ENCODE measurements at regions not wholly inside any gene's neighbourhood (a gene's known extent, or its start where the extent isn't known, plus 50 kb on each side); places are given as distances from the start of the nearest gene placed in this dataset.
A peak's percentile ranks its signal among the peaks of the same experiment; 100 is the strongest.

- no peak for DNase-seq
- ATAC-seq, result no peak
Measured at GRCh38 chr2:125070726-125071505, 1045.8 kb downstream of the CNTNAP5 start.

GRCh38 chr2:125073440-125073839 lies 1048.4 kb downstream of the CNTNAP5 start:
- DNase-seq (no peak), ATAC-seq (no peak)
- Histone ChIP-seq H3K4me3 (no peak overlapping the region), H3K9me3 (peaks cover 0 to 2% (median 0%) of the 10 kb centered on the region in 4 donors), H3K4me1 (no peaks in the 10 kb centered on the region), H3K27me3 (no peaks in the 10 kb centered on the region), H3K27ac (no peak overlapping the region), H3K36me3 (no peaks in the 10 kb centered on the region)
- intact Hi-C loops (cut with DNase I), result no loop called here
- no peak for TF ChIP-seq CTCF (IDR thresholded peaks at IDR 0.05)
- no peak for TF ChIP-seq POLR2A (IDR thresholded peaks at IDR 0.05)
- WGBS (ENCODE audit: insufficient coverage, low coverage, low lambda C conversion rate, missing lambda C conversion rate), result 88% methylated on average over 3 of the region's 3 CpGs

More at GRCh38 chr2:125070726-125071505, 1045.8 kb downstream of the CNTNAP5 start:
- H3K4me3 ChIP-seq, result no peak overlapping the region
- no peaks in the 10 kb centered on the region for H3K27me3 ChIP-seq
- intact Hi-C loops (cut with DNase I), result no loop called here
- no peaks in the 10 kb centered on the region for H3K36me3 ChIP-seq
- H3K4me1 ChIP-seq, result no peaks in the 10 kb centered on the region
- H3K27ac ChIP-seq, result no peak overlapping the region
- H3K9me3 ChIP-seq, result peaks cover 0 to 3% (median 1%) of the 10 kb centered on the region in 4 donors
- TF ChIP-seq POLR2A (IDR thresholded peaks at IDR 0.05), result no peak
- no peak for TF ChIP-seq CTCF (IDR thresholded peaks at IDR 0.05)
- 74% methylated on average over 3 of the region's 4 CpGs for WGBS (ENCODE audit: insufficient coverage, low coverage, low lambda C conversion rate, missing lambda C conversion rate)

- no peaks in the 10 kb centered on the region for H3K36me3 ChIP-seq
- no peaks in the 10 kb centered on the region for H3K27me3 ChIP-seq
- no peak overlapping the region for H3K4me3 ChIP-seq
- H3K4me1 ChIP-seq, result peaks cover 0 to 13% (median 6%) of the 10 kb centered on the region in 4 donors
- intact Hi-C loops (cut with DNase I), result no loop called here
- peak overlapping the region in 2 of 3 donors; percentile 49 to 67 for H3K27ac ChIP-seq
- no peaks in the 10 kb centered on the region for H3K9me3 ChIP-seq
- DNase-seq (no peak), ATAC-seq (peak; percentile 46 to 74 (median 65))
- TF ChIP-seq CTCF (IDR thresholded peaks at IDR 0.05) (no peak), POLR2A (IDR thresholded peaks at IDR 0.05) (no peak)
- WGBS (ENCODE audit: insufficient coverage, low coverage, low lambda C conversion rate, missing lambda C conversion rate), result 31% methylated on average over 1 of the region's 1 CpG
Measured at GRCh38 chr2:125085904-125086303, 1060.8 kb downstream of the CNTNAP5 start.

- H3K27ac ChIP-seq, result peak overlapping the region; percentile 14 to 67 (median 49)
Measured at GRCh38 chr2:125086313-125087184, 1061.5 kb downstream of the CNTNAP5 start.

More at GRCh38 chr2:125086313-125087184, 1061.5 kb downstream of the CNTNAP5 start:
- WGBS (ENCODE audit: insufficient coverage, low coverage, low lambda C conversion rate, missing lambda C conversion rate), result 17% methylated on average over 5 of the region's 5 CpGs
- ATAC-seq (peak; percentile 85 to 86 (median 86)), DNase-seq (peak in 1 of 3 donors; percentile 47)
- H3K36me3 ChIP-seq, result no peaks in the 10 kb centered on the region
- H3K4me1 ChIP-seq, result peaks cover 0 to 13% (median 6%) of the 10 kb centered on the region in 4 donors
- peak overlapping the region in 2 of 3 donors; percentile 28 for H3K4me3 ChIP-seq
- no peaks in the 10 kb centered on the region for H3K9me3 ChIP-seq
- TF ChIP-seq CTCF (IDR thresholded peaks at IDR 0.05) (no peak), POLR2A (IDR thresholded peaks at IDR 0.05) (no peak)
- intact Hi-C loops (cut with DNase I), result no loop called here
- no peaks in the 10 kb centered on the region for H3K27me3 ChIP-seq

All from right lobe of liver (tissue), 6 donors.